Fibroblast of skin of left biceps (primary cell): ENCODE measurements at regions not wholly inside any gene's neighbourhood (a gene's known extent, or its start where the extent isn't known, plus 50 kb on each side); places are given as distances from the start of the nearest gene placed in this dataset.

ENCODE experiments used
- DNase-seq, 2 experiments: peaks; one replicate each; pipeline ENCODE4 v3.0.0-alpha.2; 2013; ENCODE audit warnings: low read depth in 2 of 2

- DNase-seq = no peak
Measured at GRCh38 chr3:16052964-16053363, 121.5 kb upstream of the GALNT15 start.

- no peak for DNase-seq
Measured at GRCh38 chr3:16053794-16054193, 120.7 kb upstream of the GALNT15 start.

- DNase-seq = no peak
Measured at GRCh38 chr3:16055606-16056211, 118.8 kb upstream of the GALNT15 start.

GRCh38 chr3:16056217-16056616 lies 118.3 kb upstream of the GALNT15 start:
- no peak for DNase-seq

GRCh38 chr3:16058521-16058920 lies 116.0 kb upstream of the GALNT15 start:
- DNase-seq = no peak

GRCh38 chr3:16059081-16059537 lies 115.4 kb upstream of the GALNT15 start:
- DNase-seq = no peak

- no peak for DNase-seq
Measured at GRCh38 chr3:16059711-16060357, 114.6 kb upstream of the GALNT15 start.

GRCh38 chr3:16060358-16060852 lies 114.1 kb upstream of the GALNT15 start:
- peak; percentile 96 to 97 for DNase-seq

GRCh38 chr3:16060945-16061344 lies 113.5 kb upstream of the GALNT15 start:
- DNase-seq = peak; percentile 71 to 72

- no peak for DNase-seq
Measured at GRCh38 chr3:16061491-16061890, 113.0 kb upstream of the GALNT15 start.

- no peak for DNase-seq
Measured at GRCh38 chr3:16063603-16064002, 110.9 kb upstream of the GALNT15 start.

GRCh38 chr3:16064642-16065414 lies 109.7 kb upstream of the GALNT15 start:
- DNase-seq = peak; percentile 92

- no peak for DNase-seq
Measured at GRCh38 chr3:16066545-16066944, 107.9 kb upstream of the GALNT15 start.

GRCh38 chr3:16066975-16067374 lies 107.5 kb upstream of the GALNT15 start:
- peak; percentile 98 to 99 for DNase-seq

GRCh38 chr3:16067837-16068471 lies 106.5 kb upstream of the GALNT15 start:
- no peak for DNase-seq

- peak; percentile 87 to 89 for DNase-seq
Measured at GRCh38 chr3:16069149-16069922, 105.1 kb upstream of the GALNT15 start.

GRCh38 chr3:16070707-16071106 lies 103.8 kb upstream of the GALNT15 start:
- no peak for DNase-seq

- DNase-seq = no peak
Measured at GRCh38 chr3:16071206-16071605, 103.3 kb upstream of the GALNT15 start.

- no peak for DNase-seq
Measured at GRCh38 chr3:16072420-16073110, 101.9 kb upstream of the GALNT15 start.

GRCh38 chr3:16073203-16073602 lies 101.3 kb upstream of the GALNT15 start:
- no peak for DNase-seq
